T-helper 9 cell (primary cell): ENCODE measurements at regions not wholly inside any gene's neighbourhood (a gene's known extent, or its start where the extent isn't known, plus 50 kb on each side); places are given as distances from the start of the nearest gene placed in this dataset.
"Not testable (repeated sequence)": the region's sequence is repeated elsewhere in the genome, so short reads cannot be mapped to it uniquely, and the experiment has no call there.

ENCODE experiments used
- DNase-seq: peaks from one replicate; pipeline ENCODE4 v3.0.0-alpha.2; 2020

- no peak for DNase-seq
Measured at GRCh38 chr4:71211748-71212147, 127.1 kb upstream of the SLC4A4 start.

GRCh38 chr4:71212216-71212615, 126.6 kb upstream of the SLC4A4 start:
- DNase-seq = no peak

GRCh38 chr4:71214578-71214977, 124.2 kb upstream of the SLC4A4 start:
- no peak for DNase-seq

- DNase-seq = no peak
Measured at GRCh38 chr4:71216316-71216959, 122.4 kb upstream of the SLC4A4 start.

- DNase-seq = no peak
Measured at GRCh38 chr4:71217688-71218087, 121.1 kb upstream of the SLC4A4 start.

GRCh38 chr4:71220848-71221247, 118.0 kb upstream of the SLC4A4 start:
- not testable (repeated sequence) for DNase-seq

- DNase-seq = no peak
Measured at GRCh38 chr4:71221510-71222466, 117.0 kb upstream of the SLC4A4 start.

GRCh38 chr4:71222661-71223060, 116.2 kb upstream of the SLC4A4 start:
- no peak for DNase-seq

GRCh38 chr4:71229477-71230270, 109.1 kb upstream of the SLC4A4 start:
- no peak for DNase-seq

- DNase-seq = no peak
Measured at GRCh38 chr4:71230271-71231128, 108.3 kb upstream of the SLC4A4 start.

- no peak for DNase-seq
Measured at GRCh38 chr4:71231129-71232055, 107.4 kb upstream of the SLC4A4 start.

- no peak for DNase-seq
Measured at GRCh38 chr4:71232056-71232430, 106.8 kb upstream of the SLC4A4 start.

GRCh38 chr4:71232846-71233245, 106.0 kb upstream of the SLC4A4 start:
- DNase-seq = no peak

GRCh38 chr4:71235311-71236201, 103.3 kb upstream of the SLC4A4 start:
- DNase-seq = no peak

- no peak for DNase-seq
Measured at GRCh38 chr4:71236226-71236625, 102.6 kb upstream of the SLC4A4 start.

- DNase-seq = no peak
Measured at GRCh38 chr4:71237641-71238040, 101.2 kb upstream of the SLC4A4 start.

GRCh38 chr4:71239365-71239764, 99.5 kb upstream of the SLC4A4 start:
- no peak for DNase-seq

GRCh38 chr4:71240094-71240493, 98.7 kb upstream of the SLC4A4 start:
- no peak for DNase-seq

GRCh38 chr4:71241501-71242288, 97.1 kb upstream of the SLC4A4 start:
- DNase-seq = no peak
